ENCODE measurements at regions not wholly inside any gene's neighbourhood (a gene's known extent, or its start where the extent isn't known, plus 50 kb on each side); places are given as distances from the start of the nearest gene placed in this dataset.
A peak's percentile ranks its signal among the peaks of the same experiment; 100 is the strongest.

DNA sequence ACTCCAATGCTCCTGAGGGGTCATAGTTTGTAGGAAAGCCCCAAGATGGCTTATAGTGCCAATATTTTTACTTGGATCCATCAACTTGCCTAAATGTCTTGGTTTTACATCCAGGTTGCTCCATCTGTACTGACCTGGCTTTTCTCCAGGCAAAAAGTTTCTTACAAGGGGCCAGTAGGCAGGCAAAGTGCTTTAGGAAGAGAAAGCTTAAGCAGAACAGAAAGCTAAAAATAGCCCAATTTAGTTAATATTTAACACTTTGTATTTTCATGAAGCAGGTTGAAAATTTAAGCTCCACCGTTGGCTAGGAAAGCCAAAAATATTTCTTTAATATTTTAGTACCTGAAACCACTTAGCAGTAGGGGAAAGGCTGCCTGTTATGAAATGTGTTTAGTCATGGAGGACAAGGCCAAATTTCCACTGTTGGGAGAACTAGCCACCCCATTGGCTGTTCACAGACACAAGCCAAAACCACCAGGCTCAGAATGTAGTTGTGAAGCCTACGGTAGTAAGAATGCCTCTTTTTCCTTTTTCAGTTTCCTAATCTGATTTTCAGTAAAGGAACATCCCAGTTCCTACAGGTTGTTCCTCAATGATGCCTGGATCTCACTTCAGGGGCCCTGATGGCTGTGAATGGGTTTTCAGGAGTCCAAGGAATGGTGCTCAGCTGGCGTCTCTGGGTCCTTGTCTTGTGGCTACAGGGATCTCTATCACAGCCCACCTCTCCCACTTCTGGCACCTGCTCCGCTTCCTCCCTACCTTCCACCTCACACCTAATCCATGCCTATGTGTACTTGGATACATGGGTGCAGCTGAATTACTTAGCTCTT, 324.8 kb downstream of the PMP22 start:
- DNase-seq: no peak

DNA sequence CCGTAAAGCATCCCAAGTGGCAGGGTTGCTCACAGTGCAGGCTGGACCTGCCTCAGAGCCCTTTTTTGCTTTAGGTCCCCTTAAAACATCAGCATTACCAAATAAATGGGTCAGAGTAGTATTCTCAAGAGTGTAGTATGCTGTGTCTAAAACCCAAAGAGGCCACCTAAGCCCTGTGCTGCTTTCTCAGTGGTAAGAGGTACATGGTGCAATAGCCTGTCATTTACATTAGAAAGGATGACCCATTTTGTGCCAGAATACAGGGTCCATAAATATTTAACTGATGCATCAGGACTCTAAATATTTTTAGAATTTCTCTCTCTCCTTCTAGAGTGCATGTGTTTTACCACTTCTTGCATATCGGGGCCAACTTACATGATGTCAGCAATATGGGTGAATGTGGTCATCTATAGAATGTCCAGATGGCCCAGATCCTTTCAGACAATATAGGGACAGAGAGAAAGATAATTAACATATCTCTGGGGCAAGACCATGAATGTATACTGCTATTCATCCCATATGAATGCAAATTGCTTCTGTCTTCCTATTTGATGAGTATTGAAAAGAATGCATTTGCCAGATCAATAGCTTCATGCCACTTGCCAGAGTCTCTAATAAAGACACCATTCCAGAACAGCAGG, 329.2 kb downstream of the PMP22 start:
- no peak for DNase-seq

DNA sequence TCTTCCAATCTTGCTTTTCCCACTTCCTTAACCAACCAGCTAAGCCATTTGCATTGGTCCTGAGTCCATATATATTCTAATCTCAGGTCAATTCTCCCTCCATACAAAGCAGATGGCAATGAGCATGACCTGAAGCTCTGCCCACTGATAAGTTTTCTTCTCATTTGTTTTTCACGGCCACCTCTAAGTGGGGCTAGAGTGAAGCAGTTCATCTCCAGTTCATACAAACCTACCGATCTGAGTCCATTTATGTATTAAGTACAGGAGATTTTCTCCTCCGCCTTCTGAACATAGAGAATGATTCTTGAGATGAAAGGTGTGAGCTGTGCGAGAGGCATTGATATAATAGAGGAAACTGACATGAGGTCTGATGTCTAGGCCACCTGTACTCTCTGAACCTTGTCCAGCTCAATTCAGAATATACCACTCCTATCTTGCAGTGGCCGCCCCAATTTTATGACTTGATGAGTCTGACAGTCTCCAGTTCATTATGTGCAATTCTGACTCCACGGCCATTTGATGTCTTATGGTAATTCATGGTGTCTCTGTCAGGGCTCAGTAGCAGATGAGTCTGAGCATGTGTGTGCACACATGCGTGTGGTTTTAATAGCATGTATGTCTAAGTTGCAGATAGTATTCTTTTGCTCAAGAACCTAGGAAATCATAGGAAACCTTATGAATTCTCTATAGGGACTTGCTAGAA, 329.8 kb downstream of the PMP22 start:
- DNase-seq: no peak

DNA sequence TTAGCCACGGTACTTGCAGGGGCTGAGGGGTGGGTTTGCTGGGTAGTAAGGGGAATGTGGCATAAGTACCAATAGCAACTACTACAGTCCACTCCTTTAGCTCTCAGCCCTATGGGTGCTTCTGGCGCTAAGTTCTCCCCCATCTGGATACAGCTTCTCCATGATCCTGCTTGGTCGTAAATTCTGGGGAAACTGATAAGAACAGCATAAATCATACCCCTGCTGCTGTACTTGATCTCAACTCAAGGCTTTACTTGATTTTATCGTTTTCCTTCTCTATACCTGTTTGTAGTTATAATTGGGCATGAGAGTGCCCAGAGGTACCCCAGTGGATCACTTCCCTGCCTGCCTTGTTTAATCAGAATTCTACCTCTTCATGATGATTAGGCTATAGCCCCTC, 331.4 kb downstream of the PMP22 start:
- no peak for DNase-seq

DNA sequence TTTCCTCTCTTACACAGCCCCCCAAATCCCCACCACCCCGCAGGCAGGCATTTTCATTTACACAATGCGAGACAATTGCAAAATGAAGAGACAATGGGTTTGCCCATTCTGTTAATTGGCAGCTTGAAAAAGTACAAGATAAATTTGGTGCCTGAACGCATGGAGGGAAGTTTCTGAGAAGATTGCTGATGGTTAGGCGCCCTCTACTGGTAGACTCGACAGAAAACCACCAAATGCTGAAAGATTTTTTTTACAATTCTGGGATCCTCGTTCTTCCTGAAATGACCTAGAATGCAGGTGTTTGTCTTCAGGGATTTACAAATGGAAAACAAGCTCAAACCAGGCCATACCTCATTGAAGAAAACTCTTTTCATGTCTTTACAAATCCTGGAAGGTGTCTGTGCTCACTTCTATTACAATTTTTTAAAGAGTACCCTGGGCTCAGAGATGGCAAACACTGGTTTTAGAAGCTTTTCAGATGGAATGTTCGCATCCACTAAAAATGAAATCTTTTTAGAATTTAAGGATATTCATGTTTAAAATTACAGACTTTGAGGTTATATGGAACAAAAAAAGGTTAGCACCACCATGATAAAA, 338.5 kb downstream of the PMP22 start:
- DNase-seq: peak; percentile 92

DNA sequence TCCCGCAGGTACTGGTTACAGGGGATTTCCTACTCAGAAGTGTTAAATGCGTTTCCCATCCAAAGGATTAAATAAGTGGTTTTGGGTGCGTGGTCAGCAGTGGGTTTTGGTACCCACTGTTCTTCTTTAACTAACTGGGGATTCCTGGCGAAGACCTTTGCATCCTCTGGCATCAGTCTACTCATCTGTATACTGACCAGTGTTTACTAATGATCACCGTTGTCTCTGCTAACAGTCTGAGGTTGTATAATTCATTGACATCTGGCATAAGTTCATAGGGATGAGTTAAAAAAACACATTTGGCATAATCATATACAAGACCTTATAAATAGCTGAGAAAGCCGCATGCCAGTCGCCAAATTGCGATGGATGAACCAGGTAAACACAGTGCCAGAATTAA, 339.1 kb downstream of the PMP22 start:
- DNase-seq: no peak

DNA sequence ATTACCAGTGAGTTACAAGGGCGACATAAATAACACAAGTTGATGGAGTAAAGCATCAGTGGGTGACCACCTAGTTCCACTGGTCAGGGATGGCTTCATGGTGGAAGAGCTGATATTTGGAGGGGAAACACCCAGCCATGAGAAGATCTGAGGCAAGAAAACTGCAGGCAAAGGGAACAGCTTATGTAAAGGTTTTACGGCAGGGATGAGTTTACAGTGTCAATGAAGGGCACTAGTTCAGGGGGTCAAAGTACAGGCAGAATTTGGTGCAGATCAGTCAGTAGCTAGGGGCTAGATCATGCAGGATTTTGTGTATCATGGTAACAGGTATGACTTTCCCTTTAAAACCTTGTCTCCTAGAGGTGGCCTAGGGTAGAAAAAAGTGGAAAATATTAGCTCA, 339.6 kb downstream of the PMP22 start:
- no peak for DNase-seq

DNA sequence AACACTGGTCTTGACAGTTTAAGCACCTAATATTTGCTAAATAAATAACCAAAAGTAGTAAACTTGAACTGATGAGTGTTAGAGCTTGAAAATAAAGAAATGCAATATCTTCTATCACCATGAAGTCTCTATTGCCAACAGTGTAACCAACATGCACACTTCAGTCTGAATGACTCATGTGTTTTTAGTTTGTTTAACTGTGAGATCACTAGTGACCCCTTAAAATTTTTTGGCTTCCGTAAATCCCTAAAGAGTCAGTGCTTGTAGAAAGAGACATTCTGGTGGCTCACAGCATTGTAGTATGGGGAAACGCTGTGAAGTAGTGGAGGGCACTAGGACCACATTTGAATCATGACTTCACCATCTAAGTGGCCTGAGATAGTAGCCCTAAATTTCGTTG, 341.1 kb downstream of the PMP22 start:
- DNase-seq: no peak

DNA sequence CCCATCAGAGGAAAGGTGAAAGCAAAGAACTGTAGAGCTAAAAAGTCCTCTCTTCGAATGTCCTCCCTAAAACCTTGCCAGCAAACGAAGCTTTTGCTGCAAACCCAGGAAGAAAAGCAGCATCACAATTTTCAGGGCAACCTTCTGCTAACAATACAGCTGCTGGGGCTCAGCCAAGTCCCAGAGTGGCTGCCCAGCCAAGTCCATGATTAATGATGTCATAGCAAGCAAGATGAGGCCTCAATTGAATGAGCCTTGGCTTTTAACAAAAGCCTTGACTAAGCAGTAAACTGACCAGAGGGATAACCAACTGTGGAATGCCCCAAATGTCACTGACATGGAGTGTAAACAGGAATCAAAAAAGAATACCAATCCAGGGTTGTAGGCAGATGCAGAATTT, 342.7 kb downstream of the PMP22 start:
- DNase-seq: no peak

DNA sequence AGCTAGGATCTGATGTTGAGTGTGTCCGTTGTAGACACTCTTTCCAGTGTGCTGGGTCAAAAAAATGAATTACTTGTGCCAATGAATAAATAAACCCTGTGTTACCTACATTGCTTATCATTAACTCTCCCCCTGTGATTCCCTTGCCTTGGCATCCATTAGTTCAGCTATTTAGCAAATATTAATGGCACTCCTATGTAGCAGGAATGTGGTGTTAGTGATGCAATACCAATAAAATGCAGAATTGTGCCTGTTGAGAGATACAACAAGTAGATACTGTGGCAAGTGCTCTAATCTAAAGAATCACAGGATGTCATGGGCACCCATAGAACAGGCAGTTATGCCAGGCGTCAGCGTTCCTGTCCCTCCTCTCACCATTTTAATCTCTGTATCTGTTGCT, 343.2 kb downstream of the PMP22 start:
- no peak for DNase-seq

DNA sequence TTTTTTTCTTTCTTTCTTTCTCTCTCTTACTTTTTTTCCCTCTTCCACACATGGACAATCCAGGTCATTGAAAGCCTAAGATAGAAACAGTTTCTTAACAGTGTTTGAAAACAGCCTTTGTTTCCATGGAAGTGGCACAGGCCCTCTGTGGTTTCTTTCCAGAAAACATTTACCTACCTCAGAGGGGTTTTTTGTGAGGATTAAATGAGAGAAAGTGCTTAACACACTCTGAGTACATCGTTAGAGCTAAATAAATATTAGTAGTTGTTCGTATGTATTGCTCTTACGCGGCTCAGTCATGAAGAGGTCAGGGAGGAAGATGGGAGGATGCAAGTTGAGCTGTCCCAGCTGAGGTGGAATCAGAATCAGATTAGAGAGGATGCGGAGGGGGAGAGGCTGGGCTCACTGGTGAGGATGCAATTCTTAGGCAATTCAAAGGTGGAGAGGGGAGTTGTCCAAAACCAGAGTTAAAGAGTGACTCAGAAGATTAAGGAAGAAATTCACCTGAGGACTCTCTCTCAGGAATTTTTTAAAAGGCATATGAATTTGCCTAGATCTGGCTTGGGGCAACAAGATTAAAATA, 345.4 kb downstream of the PMP22 start:
- DNase-seq: no peak

DNA sequence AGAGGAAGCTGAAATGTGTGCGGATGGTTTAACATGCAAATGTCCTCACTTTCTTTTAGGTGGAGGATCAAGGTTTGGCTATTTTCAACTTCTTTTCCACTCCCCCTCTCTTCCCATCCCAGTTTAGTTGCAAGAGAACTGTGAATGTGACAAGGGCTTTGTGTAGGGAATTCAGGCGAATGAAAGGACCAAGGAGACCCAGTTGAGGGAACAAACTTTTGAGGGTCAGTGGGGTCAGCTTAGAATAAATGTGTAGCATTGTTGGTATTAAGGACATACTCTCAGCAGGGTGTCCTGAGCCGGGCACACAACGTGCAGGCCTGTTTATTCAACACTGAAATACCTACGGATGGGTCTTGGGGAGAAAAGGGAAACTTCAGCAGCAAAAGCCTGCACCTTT, 346.0 kb downstream of the PMP22 start:
- no peak for DNase-seq

DNA sequence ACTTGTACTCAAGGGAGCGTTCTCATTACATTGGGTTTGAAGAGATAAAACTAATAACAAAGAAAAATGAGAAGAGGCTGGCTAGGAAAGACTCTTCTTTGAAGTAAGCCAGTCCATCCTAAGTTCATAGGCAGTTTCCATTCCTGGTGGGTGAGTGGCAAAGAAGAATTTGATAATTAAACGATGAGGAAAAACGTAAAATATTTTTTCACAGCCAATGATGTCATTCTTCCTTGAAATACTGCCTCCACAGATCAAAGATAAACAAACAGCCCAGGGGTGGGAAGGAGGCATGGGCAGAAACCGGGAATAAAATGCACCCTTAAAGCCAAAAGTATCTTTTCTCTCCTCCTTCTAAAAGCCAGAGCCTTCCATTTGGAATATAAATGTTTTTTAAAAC, 346.6 kb downstream of the PMP22 start:
- peak; percentile 57 for DNase-seq

DNA sequence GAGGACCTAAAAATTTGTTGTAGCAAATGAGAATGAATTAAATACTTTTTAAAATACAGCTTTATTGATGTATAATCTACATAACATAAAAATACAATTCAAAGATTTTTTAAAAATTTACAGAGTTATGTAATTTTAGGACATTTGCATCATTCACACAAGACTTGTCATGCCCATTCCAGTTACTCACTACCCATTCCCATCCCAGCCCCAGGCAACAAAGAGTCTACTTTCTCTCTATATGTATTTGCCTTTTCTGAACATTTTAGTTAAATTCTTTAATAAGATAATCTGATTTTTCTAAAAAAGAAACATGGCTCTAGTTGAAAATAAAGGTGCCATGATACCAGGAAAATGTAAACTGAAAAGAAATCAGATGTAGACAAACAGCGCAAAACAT, 354.2 kb downstream of the PMP22 start:
- no peak for DNase-seq

DNA sequence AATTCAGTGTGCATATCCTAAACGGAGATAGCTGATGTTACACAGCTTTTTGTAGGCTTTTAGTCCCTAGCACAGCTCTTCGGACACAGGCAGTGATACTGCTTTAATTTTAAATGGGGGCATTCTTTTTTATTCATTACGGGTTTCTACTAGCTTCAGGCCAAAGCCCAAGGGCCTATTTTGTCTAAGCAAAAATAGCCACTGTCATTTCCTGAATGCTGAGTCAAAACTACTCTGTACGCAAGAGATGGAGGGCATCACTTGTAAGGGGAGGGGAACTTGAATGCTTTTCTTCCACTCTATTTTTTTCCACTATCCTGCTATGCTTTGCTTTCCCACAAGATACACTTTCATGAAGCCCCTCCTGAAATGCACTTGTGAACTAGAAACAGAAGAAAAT, 360.7 kb downstream of the PMP22 start:
- DNase-seq: no peak

DNA sequence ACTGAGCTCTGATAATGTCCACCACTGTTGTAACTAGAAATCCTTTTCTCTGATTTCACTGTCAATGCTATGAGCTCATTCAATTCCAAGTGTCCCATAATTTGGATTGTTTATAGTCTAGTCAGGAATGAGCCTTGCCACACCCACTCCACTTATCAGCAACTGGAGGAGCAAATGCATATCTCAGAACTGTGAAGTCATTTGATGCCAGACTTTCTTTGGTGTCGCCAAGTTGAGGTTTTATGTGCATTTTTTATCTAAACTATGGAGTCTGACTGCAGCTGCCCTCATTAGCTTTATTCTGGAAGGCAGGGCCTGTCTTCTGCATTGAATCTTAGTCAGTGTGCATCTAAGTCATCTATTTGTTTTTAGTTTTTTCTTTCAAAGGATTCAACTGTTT, 361.3 kb downstream of the PMP22 start:
- DNase-seq: no peak

DNA sequence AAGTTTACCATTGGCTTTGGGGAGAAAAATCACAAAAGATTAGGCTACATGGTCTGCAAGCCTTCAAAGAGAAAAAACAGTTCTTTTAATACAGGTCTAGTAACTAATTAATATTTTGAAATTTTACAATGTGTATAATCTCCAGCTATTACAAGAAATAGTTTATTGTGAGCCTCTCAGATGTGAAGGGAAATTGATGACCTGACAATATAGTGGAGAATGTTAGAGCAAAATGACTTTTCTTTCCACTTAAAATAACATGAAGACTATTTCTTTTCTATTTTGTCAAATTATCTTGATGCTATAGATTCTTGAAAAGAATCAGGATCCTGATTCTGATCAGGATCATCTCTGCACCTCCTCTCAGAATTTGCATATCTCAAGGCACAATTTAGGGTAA, 362.3 kb downstream of the PMP22 start:
- no peak for DNase-seq

DNA sequence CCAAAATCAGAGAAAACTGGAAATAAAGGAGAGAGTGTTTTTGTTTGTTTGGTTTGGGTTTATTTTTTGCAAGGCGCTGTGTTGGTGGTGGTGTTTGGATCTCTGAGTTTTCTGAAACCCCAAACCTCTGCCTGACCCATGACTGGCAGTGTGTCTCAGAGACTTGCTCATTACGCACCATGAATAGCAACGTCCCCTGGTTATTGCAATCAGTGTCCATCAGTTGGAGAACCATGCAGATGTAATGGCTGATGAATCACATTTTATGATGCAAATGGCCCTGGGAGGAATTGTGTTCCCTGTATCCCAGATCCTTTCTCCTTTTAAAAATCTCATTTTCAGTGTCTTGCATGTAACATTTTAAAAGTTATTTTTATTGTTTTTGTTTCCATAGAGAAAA, 362.8 kb downstream of the PMP22 start:
- no peak for DNase-seq

DNA sequence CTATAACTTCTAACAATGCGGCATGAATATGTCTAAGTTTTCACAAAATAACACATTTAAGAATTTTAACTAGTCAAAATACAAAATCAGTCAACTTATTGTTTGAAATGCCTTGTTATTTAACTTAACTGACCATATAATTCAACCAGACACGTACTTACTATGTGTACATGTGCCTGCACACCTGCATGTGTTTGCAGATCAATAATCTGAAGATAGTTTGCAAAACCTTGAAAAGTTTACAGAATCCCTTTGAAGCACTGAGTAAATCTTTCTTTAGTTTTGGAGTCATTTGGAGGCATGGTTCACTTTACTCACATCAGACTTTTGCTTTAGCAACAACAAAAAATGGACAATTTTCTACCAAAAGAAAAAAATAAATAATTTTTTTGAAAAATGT, 363.8 kb downstream of the PMP22 start:
- DNase-seq: no peak

DNA sequence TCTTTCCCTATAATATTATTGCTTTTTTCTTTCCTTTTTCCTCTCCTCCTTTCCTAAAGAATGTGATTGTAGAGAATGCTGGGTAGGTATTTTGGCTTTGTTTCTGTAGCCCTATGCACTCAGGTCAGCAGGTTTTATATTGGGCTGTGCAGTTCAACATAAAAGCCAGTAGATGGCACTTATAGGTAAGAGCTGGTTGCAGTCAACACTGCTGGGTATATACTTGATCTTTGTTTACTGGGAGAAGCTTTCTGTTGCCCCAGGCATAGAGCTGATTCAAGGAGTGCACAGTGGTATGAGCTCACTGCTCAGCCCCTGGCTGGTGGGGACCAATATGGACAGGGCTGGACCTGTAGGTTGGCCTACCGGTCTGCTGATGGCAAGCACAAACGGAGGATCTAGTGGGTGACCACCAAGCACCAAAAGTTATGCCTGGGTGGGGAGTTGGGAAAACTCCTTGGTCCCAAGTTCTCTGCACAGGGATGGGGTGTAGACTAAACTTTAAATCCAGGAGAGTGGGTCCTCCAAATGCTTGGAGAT, 378.9 kb downstream of the PMP22 start:
- DNase-seq: peak; percentile 70

DNA sequence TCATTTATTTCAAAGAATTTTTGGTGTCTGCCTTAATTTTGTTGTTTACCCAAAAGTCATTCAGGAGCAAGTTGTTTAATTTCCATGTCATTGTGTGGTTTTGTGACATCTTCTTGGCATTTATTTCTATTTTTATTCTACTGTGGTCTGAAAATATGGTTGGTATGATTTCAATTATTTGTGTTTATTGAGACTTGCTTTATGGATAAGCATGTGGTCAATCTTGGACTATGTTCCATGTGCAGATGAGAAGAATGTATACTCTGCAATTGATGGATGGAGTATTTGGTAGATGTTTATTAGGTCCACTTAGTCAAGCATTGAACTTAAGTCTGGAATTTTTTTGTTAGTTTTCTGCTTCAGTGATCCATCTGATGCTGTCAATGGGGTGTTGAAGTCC, 383.0 kb downstream of the PMP22 start:
- DNase-seq: no peak

DNA sequence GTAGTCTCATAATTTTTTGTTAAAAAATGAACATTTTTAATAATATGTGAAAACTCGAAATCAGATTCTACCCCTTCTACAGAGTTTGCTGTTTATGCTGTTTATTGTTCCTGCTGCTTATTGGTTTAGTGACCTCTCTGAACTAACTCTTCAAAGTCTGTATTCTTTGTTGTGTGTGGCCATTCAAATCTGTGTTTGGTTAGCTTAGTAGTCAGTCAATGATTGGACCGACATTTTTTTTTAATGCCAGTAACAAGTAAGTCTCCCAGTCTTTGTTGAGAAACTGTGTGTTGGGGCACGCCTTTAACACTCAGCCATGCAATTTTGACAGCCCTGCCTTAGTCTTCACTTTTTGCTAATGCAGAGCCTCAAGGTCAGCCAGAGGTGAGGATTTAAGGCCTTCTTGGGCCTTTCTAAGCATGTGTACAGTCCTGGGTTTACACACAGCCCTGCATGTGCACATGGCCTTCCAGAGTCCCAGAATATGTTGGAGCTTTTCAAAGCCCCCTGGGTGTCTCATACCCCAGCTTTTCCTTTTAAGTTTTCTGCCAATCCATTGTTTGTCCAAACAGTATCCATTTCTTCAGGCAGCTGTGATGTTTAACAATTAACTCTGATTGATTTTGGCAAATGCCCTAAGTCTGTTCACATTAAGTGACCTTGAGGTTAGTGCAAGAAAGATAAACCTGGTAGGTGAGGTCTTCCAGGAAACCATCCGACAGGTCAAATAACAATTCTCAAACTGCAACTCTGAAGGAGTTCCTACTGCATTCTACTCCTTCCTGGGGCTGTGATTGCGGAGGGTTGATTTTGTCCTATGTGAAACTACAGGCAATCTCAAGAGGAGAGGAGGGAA, 389.3 kb downstream of the PMP22 start:
- DNase-seq: no peak

Data from OCI-M1 (cell line).